D341Med (cell line): ENCODE measurements at regions not wholly inside any gene's neighbourhood (a gene's known extent, or its start where the extent isn't known, plus 50 kb on each side); places are given as distances from the start of the nearest gene placed in this dataset.
"Not testable (repeated sequence)": the region's sequence is repeated elsewhere in the genome, so short reads cannot be mapped to it uniquely, and the experiment has no call there.

Experiments used
- DNase-seq: peaks from one replicate; pipeline ENCODE4 v3.0.0; 2012; ENCODE audit warnings: low spot score

- DNase-seq: no peak
Observed at GRCh38 chr3:65172209-65172608, 484.4 kb upstream of the ADAMTS9 start.

- peak; percentile 63 for DNase-seq
Observed at GRCh38 chr3:65170390-65171042, 482.7 kb upstream of the ADAMTS9 start.

- DNase-seq: no peak
Observed at GRCh38 chr3:65169961-65170360, 482.2 kb upstream of the ADAMTS9 start.

GRCh38 chr3:65168547-65168946, 480.7 kb upstream of the ADAMTS9 start:
- DNase-seq: no peak

- no peak for DNase-seq
Observed at GRCh38 chr3:65166531-65166930, 478.7 kb upstream of the ADAMTS9 start.

GRCh38 chr3:65158023-65158422, 470.2 kb upstream of the ADAMTS9 start:
- no peak for DNase-seq

GRCh38 chr3:65153850-65154512, 466.2 kb upstream of the ADAMTS9 start:
- no peak for DNase-seq

GRCh38 chr3:65151666-65152065, 463.9 kb upstream of the ADAMTS9 start:
- DNase-seq: no peak

- DNase-seq: no peak
Observed at GRCh38 chr3:65149877-65150276, 462.1 kb upstream of the ADAMTS9 start.

GRCh38 chr3:65148687-65149086, 460.9 kb upstream of the ADAMTS9 start:
- DNase-seq: no peak

- DNase-seq: no peak
Observed at GRCh38 chr3:65146179-65146578, 458.4 kb upstream of the ADAMTS9 start.

GRCh38 chr3:65145680-65146079, 457.9 kb upstream of the ADAMTS9 start:
- DNase-seq: no peak

- DNase-seq: no peak
Observed at GRCh38 chr3:65144791-65145351, 457.1 kb upstream of the ADAMTS9 start.

GRCh38 chr3:65142456-65142855, 454.7 kb upstream of the ADAMTS9 start:
- DNase-seq: no peak

- DNase-seq: no peak
Observed at GRCh38 chr3:65138556-65138955, 450.8 kb upstream of the ADAMTS9 start.

- not testable (repeated sequence) for DNase-seq
Observed at GRCh38 chr3:65133752-65134151, 446.0 kb upstream of the ADAMTS9 start.

GRCh38 chr3:65130782-65131181, 443.0 kb upstream of the ADAMTS9 start:
- DNase-seq: no peak

GRCh38 chr3:65128346-65128745, 440.5 kb upstream of the ADAMTS9 start:
- DNase-seq: no peak

- DNase-seq: no peak
Observed at GRCh38 chr3:65126527-65127410, 439.0 kb upstream of the ADAMTS9 start.

GRCh38 chr3:65120156-65120555, 432.4 kb upstream of the ADAMTS9 start:
- DNase-seq: not testable (repeated sequence)

- no peak for DNase-seq
Observed at GRCh38 chr3:65118912-65119499, 431.2 kb upstream of the ADAMTS9 start.

- no peak for DNase-seq
Observed at GRCh38 chr3:65114041-65114440, 426.2 kb upstream of the ADAMTS9 start.
